ENCODE measurements at regions not wholly inside any gene's neighbourhood (a gene's known extent, or its start where the extent isn't known, plus 50 kb on each side); places are given as distances from the start of the nearest gene placed in this dataset.

DNA sequence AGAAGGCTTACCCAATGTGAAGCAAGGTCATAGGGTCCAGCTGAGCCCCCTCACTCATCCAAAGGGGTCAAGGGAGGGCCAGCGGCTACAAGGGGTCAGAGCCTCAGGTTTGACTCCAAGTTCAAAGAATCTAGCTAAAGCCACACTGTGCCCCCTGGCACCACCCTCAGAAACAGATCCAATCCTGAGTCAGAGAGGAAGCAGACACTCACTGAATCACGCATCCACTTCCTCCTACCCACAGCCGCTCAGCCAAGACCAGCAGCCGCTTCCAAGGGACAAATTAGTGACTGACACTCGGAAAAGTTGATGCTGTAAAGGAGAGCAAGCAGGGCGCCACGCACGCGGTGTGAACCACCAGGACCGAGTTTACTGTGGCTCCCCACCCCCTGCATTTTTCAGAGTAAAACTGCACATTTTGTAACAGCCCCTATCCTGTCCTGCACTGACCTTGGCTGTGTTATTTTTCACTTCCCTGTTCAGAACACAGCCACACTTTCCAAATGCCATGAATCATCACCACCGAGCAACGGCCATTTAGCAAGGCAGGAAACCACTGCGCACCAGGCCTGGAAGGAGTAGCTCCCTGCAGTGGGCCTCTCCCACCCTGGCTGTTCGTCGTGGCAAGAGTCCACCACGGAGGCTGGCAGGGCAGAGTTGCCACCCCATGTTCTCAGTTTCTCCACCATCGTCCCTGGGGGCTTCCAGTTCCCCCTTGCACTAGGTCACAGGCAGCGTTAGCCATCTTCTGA, 147.8 kb downstream of the TOMM20 start:
- no peak for TF ChIP-seq CTCF (IDR thresholded peaks at IDR 0.05)
- TF ChIP-seq POLR2A (IDR thresholded peaks at IDR 0.05) = no peak

All from breast epithelium (tissue), 3 donors.